Gastrocnemius medialis (tissue), 4 donors: ENCODE measurements at regions not wholly inside any gene's neighbourhood (a gene's known extent, or its start where the extent isn't known, plus 50 kb on each side); places are given as distances from the start of the nearest gene placed in this dataset.
A peak's percentile ranks its signal among the peaks of the same experiment; 100 is the strongest.

Experiments
- ATAC-seq, 2 donors: fragments of 150-250 bp; one replicate each; pipeline ENCODE4 v1.9.1; 2016
- DNase-seq, 2 donors: peaks; one replicate each; pipeline ENCODE4 v3.0.0-alpha.2; 2019
- H3K27ac ChIP-seq, 4 donors: fragments of 200-600 bp; sonication (generic); 1 replicate in 1 of 4; 2 replicates in 3 of 4; pipeline ENCODE4 v1.5.1; 2016 to 2018; ENCODE audit warnings: mild to moderate bottlenecking in 2 of 4, moderate library complexity in 1 of 4
- H3K27me3 ChIP-seq, 3 donors: fragments of 200-600 bp; sonication (generic) in 2 of 3; 1 replicate in 1 of 3; 2 replicates in 2 of 3; pipeline versions ENCODE4 v1.5.1 to v1.6.0; 2016 to 2019; ENCODE audit warnings: mild to moderate bottlenecking in 1 of 3, moderate library complexity in 1 of 3
- H3K36me3 ChIP-seq, 2 donors: fragments of 200-600 bp; sonication (generic) in 1 of 2; one replicate each; pipeline ENCODE4 v1.5.1; 2017 to 2018
- H3K4me1 ChIP-seq, 2 donors: fragments of 200-600 bp; sonication (generic) in 1 of 2; one replicate each; pipeline ENCODE4 v1.5.1; 2016 to 2017; ENCODE audit warnings: mild to moderate bottlenecking in 2 of 2
- H3K4me3 ChIP-seq, 4 donors: fragments of 200-600 bp; sonication (generic) in 3 of 4; 1 replicate in 1 of 4; 2 replicates in 3 of 4; pipeline ENCODE4 v1.5.1; 2016 to 2019; ENCODE audit warnings: mild to moderate bottlenecking in 2 of 4
- H3K9me3 ChIP-seq, 3 donors: fragments of 200-600 bp; sonication (generic) in 2 of 3; 1 replicate in 1 of 3; 2 replicates in 2 of 3; pipeline ENCODE4 v1.5.1; 2016 to 2019
- POLR2A ChIP-seq, 2 donors: fragments of 450-650 bp; IDR thresholded peaks; one replicate each; pipeline ENCODE4 v1.6.1; 2017; ENCODE audit warnings: antibody characterized with exemption in 2 of 2, mild to moderate bottlenecking in 2 of 2, moderate library complexity in 2 of 2
- in situ Hi-C, 4 donors: fragments of 200-750 bp; cut with MboI; loops; one replicate each; pipeline versions ENCODE4 v1.15.0 to v1.8.0; 2017; ENCODE audit warnings: low sequenced_read_pairs in 4 of 4
- intact Hi-C: fragments of 100-400 bp; cut with DNase I; formaldehyde crosslinking; loops from one replicate; pipeline ENCODE4 v1.15.1; 2023; ENCODE audit warnings: low total_unique reads
- TF ChIP-seq, protein P1 (sequence below), 5 experiments: fragments of 450-650 bp in 3 of 5; fragments of 200-600 bp in 2 of 5; sonication (generic) in 2 of 5; IDR thresholded peaks in 4 of 5; conservative IDR thresholded peaks in 1 of 5; 1 replicate in 4 of 5; 2 replicates in 1 of 5; pipeline ENCODE4 v1.5.1; 2016 to 2019; ENCODE audit warnings: antibody characterized with exemption in 5 of 5, mild to moderate bottlenecking in 3 of 5, moderate library complexity in 3 of 5

DNA sequence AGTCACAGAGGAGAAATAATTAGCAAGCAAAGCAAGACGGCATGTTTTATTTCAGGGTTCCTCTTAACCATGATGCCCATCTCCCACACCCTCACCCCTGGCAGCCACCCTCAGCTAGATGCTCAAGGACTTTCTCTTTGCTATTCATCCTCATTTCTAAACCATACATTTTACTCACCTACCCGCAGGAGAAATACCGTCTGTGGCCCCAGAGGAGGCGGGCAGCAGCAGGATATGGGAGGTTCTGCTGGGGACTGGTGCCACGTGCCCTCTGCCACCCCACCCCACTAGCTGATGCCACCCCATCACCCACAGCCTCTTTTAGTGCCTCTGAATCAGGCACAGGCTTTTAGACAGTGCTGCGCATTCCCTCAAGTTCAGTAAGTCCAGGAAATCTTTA, 168.7 kb upstream of the ITGB1 start:
- Histone ChIP-seq H3K4me3 (no peak overlapping the region), H3K27ac (no peak overlapping the region), H3K27me3 (no peaks in the 10 kb centered on the region), H3K36me3 (no peaks in the 10 kb centered on the region), H3K9me3 (no peaks in the 10 kb centered on the region), H3K4me1 (no peaks in the 10 kb centered on the region)
- no peak for DNase-seq
- TF ChIP-seq, protein P1, sequence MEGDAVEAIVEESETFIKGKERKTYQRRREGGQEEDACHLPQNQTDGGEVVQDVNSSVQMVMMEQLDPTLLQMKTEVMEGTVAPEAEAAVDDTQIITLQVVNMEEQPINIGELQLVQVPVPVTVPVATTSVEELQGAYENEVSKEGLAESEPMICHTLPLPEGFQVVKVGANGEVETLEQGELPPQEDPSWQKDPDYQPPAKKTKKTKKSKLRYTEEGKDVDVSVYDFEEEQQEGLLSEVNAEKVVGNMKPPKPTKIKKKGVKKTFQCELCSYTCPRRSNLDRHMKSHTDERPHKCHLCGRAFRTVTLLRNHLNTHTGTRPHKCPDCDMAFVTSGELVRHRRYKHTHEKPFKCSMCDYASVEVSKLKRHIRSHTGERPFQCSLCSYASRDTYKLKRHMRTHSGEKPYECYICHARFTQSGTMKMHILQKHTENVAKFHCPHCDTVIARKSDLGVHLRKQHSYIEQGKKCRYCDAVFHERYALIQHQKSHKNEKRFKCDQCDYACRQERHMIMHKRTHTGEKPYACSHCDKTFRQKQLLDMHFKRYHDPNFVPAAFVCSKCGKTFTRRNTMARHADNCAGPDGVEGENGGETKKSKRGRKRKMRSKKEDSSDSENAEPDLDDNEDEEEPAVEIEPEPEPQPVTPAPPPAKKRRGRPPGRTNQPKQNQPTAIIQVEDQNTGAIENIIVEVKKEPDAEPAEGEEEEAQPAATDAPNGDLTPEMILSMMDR (IDR thresholded peaks at IDR 0.05 in 4 of 5, conservative IDR thresholded peaks at IDR 0.05 in 1 of 5) = no peak
- no peak for TF ChIP-seq POLR2A (IDR thresholded peaks at IDR 0.05)
- no peak for ATAC-seq
- intact Hi-C loops (no loop called here), in situ Hi-C loops (no loop called here)

DNA sequence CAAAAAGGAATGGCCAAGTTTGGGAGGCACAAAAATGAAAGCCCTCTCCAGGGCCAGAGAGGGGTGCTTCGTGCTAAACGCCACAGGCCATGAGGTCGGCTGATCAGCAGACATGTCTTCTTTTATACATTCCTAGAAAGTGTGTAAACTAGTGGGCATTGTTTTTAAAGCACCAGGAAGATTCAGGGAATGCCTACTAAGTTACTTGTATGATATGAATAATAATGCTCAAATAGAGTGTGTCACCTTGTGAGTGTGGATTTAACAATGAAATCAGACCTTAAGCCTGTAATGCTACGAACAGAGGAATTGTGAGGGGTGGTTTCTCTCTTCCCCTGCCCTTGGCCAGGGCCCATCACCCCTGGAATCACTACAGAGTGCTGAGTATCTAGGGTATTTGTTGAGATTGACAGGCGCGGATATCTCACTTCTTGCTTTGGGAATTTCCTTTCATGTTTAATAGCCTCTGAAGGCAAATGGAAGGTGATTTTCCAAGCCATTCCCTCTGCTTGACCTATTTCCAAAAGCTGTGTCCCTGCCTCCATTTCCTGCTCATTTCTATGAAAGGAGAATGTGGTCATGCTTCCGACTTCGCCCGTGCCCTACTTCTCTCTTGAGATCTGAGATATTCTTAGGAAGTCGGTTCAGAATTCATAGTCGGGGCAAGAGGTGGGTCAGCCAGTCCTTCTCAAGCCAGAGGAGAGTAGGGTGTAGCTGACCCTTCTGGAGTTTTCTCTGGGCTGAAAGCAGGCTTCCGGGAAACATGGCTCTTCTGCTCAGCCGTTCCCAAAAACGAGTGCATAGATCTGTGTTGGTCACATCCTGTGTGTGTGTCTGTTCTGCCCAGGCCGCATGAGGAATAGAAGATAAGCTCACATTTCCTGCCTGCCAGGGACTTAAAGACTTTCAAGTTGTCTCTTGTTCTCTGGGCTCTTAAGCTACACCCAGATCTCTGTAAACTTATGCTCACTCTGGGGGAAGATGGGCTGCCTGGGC, 167.8 kb upstream of the ITGB1 start:
- in situ Hi-C loops = no loop called here
- H3K4me1 ChIP-seq = no peaks in the 10 kb centered on the region
- H3K4me3 ChIP-seq = no peak overlapping the region
- TF ChIP-seq, protein P1 (IDR thresholded peaks at IDR 0.05 in 4 of 5, conservative IDR thresholded peaks at IDR 0.05 in 1 of 5) = no peak
- no peak for TF ChIP-seq POLR2A (IDR thresholded peaks at IDR 0.05)
- no peaks in the 10 kb centered on the region for H3K36me3 ChIP-seq
- no peaks in the 10 kb centered on the region for H3K9me3 ChIP-seq
- peak overlapping the region; percentile 12 to 50 (median 24) for H3K27ac ChIP-seq
- DNase-seq (no peak), ATAC-seq (no peak)
- H3K27me3 ChIP-seq = no peaks in the 10 kb centered on the region
- intact Hi-C loops = no loop called here

DNA sequence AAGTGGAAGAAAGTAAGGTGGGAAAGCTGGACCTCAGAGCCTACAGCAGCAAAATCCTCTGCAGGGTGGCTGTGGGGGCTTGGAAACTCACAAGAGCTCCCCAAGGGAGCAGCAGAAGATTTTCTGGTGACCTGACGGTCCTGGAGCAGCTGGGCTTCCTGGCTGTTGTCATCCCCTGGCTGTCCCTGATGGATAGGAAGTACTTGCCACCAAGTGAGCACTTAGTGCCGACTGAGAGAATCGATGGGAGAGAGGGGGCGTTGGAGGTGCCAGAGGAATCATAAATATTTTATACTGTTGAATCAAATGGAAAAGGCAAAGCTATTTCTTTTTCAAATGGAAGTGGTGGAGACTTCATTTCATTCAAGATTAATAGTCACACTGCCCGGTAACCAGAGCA, 167.1 kb upstream of the ITGB1 start:
- no peaks in the 10 kb centered on the region for H3K36me3 ChIP-seq
- ATAC-seq (no peak), DNase-seq (no peak)
- no peak overlapping the region for H3K27ac ChIP-seq
- in situ Hi-C loops (no loop called here), intact Hi-C loops (no loop called here)
- no peak overlapping the region for H3K4me3 ChIP-seq
- H3K27me3 ChIP-seq = no peaks in the 10 kb centered on the region
- no peak for TF ChIP-seq POLR2A (IDR thresholded peaks at IDR 0.05)
- TF ChIP-seq, protein P1 (IDR thresholded peaks at IDR 0.05 in 4 of 5, conservative IDR thresholded peaks at IDR 0.05 in 1 of 5) = no peak
- H3K9me3 ChIP-seq = no peaks in the 10 kb centered on the region
- H3K4me1 ChIP-seq = no peaks in the 10 kb centered on the region

DNA sequence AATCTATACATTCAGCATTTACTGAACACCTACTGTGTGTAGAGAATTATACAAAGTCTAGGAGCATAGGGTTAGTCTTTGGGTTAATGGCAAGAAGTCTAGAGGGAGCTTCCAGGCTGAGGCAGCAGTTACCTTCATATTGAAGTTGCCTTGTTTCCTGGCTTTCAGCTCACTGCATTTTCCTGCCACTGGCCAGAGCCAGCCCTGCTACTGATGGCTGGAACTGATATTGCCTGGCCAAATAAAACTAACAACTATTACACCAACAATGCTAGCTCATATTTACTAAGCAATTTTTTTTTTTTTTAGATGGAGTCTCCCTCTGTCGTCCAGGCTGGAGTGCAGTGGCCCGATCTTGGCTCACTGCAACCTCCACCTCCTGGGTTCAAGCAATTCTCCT, 165.7 kb upstream of the ITGB1 start:
- no peaks in the 10 kb centered on the region for H3K9me3 ChIP-seq
- intact Hi-C loops (no loop called here), in situ Hi-C loops (no loop called here)
- no peaks in the 10 kb centered on the region for H3K4me1 ChIP-seq
- TF ChIP-seq, protein P1 (IDR thresholded peaks at IDR 0.05 in 4 of 5, conservative IDR thresholded peaks at IDR 0.05 in 1 of 5) = no peak
- TF ChIP-seq POLR2A (IDR thresholded peaks at IDR 0.05) = no peak
- DNase-seq (no peak), ATAC-seq (no peak)
- H3K27ac ChIP-seq = no peak overlapping the region
- no peaks in the 10 kb centered on the region for H3K36me3 ChIP-seq
- no peaks in the 10 kb centered on the region for H3K27me3 ChIP-seq
- H3K4me3 ChIP-seq = no peak overlapping the region
